ENCODE measurements at regions not wholly inside any gene's neighbourhood (a gene's known extent, or its start where the extent isn't known, plus 50 kb on each side); places are given as distances from the start of the nearest gene placed in this dataset.

GRCh38 chr2:236809716-236810115 is 240.1 kb downstream of the ACKR3 start:
- DNase-seq: no peak

- no peak for DNase-seq
Observed at GRCh38 chr2:236811062-236811656, 241.5 kb downstream of the ACKR3 start.

- DNase-seq: no peak
Observed at GRCh38 chr2:236813766-236814165, 244.1 kb downstream of the ACKR3 start.

GRCh38 chr2:236814593-236814992 is 245.0 kb downstream of the ACKR3 start:
- no peak for DNase-seq

GRCh38 chr2:236815746-236816145 is 246.1 kb downstream of the ACKR3 start:
- no peak for DNase-seq

- DNase-seq: no peak
Observed at GRCh38 chr2:236816197-236817170, 246.9 kb downstream of the ACKR3 start.

GRCh38 chr2:236818281-236819045 is 248.8 kb downstream of the ACKR3 start:
- DNase-seq: no peak

- no peak for DNase-seq
Observed at GRCh38 chr2:236819275-236820002, 249.8 kb downstream of the ACKR3 start.

- DNase-seq: no peak
Observed at GRCh38 chr2:236820763-236821344, 251.2 kb downstream of the ACKR3 start.

- no peak for DNase-seq
Observed at GRCh38 chr2:236823041-236823629, 253.5 kb downstream of the ACKR3 start.

GRCh38 chr2:236823963-236824362 is 254.3 kb downstream of the ACKR3 start:
- DNase-seq: no peak

GRCh38 chr2:236824836-236825235 is 255.2 kb downstream of the ACKR3 start:
- DNase-seq: no peak

- no peak for DNase-seq
Observed at GRCh38 chr2:236825989-236826510, 256.4 kb downstream of the ACKR3 start.

- peak; percentile 35 for DNase-seq
Observed at GRCh38 chr2:236826606-236827156, 257.1 kb downstream of the ACKR3 start.

- no peak for DNase-seq
Observed at GRCh38 chr2:236827997-236828396, 257.7 kb upstream of the COPS8 start.

- DNase-seq: no peak
Observed at GRCh38 chr2:236828820-236829219, 256.9 kb upstream of the COPS8 start.

- DNase-seq: no peak
Observed at GRCh38 chr2:236830926-236831325, 254.8 kb upstream of the COPS8 start.

- DNase-seq: no peak
Observed at GRCh38 chr2:236831698-236832097, 254.0 kb upstream of the COPS8 start.

GRCh38 chr2:236833501-236834073 is 252.1 kb upstream of the COPS8 start:
- no peak for DNase-seq

- no peak for DNase-seq
Observed at GRCh38 chr2:236834284-236834683, 251.4 kb upstream of the COPS8 start.

Measured in kidney glomerular epithelial cell (primary cell).